ENCODE measurements at regions not wholly inside any gene's neighbourhood (a gene's known extent, or its start where the extent isn't known, plus 50 kb on each side); places are given as distances from the start of the nearest gene placed in this dataset.

DNA sequence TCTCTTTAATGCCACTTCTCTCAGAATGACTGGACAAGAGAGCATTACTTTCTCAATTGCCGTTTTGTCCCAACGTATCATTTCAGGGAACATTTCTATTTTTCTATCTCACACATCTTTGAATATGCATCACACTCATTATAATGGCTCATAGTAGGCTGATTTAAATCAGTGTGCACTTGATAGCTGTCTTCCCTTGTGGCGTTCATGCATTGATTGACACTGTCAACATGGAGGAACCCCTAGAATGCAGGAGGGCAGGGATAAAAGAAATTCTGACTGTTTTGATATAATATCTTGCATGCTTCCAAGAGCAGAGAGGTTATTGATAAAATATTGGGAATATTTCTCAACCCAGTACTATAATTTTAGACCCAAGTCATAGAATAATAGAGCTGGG is 1528.9 kb upstream of the FLRT2 start:
- DNase-seq (ENCODE audit: low read depth): no peak

DNA sequence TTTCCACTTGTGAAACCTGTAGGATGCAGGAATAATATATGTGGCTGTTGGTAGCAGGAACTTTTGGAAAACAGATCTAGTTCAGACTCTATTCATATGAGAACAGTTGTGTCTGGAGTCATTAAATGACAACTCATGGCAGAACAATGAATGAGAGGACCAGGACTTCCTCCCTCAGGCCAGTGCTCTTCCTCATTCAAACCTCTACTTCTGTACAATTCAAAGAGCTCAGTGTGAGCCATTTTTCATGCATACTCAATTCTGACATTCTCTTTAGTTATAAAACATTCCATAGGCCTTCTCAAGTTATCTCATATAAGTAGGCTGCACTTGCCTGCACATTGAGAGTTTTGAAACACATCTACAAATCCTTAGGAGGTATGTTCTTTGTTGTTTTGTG is 1526.6 kb upstream of the FLRT2 start:
- no peak for DNase-seq (ENCODE audit: low read depth)

DNA sequence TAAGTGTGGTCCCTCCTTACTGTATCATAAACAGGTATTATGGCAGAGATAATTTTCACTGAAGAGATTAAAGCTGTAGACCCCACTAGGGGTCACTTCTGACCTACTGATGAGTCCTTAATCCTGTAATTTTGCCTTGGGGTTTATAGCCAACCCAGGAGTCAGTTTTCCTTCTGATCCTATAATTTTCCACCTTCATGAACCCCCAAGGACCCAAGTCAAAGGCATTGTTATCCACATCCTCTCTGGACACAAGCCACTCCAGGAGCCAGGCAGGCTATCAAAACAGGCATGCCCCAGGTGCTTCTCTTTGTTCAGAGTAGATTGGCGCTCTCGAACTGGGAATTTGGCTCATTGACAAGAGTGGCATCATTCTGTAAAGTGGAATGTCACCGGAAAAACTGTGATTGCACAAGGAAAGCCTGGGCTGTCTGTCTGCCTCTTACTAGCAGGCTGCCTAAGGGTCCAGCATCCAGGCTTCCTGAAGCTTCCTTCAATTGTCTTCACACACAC is 1523.2 kb upstream of the FLRT2 start:
- DNase-seq (ENCODE audit: low read depth): no peak

DNA sequence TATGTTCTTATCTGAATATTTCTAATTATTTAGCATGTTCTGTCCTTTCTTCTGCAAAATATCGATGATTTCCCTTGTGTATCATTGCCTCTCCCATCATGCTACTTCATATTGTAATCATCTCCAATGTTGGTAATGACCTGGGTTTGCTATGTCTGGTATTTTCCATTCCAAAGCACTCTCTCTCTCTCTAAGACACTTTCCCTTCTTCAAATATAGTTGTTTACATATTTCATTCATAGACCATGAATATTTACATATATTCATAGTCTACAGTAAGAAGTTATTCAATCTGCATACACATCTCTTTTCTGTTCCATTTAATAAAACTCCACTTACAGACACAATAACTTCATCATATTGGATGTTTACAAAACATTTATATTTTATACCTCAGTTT is 1516.5 kb upstream of the FLRT2 start:
- DNase-seq (ENCODE audit: low read depth): no peak

DNA sequence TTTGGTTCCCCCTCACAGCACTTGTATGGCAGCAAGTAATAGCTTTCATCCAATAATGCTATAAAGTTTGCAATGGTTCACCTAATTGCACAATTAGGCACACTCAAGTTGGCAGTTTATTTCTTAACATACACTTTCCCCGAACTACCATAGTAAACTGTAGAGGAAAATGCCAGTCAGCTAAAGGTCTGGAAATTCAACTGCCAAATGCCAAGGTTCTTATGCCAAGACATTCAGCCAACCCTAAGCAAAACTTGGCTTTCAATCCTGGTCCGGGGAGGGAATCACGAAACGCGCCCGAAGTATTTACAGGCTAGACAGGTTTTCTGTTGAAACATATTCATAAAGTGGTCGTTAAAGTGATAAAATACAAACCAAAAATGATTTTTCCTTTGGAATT is 1512.4 kb upstream of the FLRT2 start:
- DNase-seq (ENCODE audit: low read depth): no peak

DNA sequence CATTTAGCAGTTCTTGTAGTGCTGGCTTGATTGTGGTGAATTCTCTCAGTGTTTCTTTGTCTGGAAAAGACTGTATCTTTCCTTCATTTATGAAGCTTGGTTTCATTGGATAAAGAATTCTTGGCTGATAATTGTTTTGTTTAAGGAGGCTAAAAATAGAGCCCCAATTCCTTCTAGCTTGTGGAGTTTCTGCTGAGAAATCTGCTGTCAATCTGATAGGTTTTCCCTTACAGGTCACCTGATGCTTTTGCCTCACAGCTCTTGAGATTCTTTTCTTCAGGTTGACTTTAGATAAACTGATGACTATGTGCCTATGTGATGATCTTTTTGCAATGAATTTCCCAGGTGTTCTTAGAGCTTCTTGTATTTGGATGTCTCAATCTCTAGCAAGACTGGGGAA is 1508.5 kb upstream of the FLRT2 start:
- DNase-seq (ENCODE audit: low read depth): no peak

DNA sequence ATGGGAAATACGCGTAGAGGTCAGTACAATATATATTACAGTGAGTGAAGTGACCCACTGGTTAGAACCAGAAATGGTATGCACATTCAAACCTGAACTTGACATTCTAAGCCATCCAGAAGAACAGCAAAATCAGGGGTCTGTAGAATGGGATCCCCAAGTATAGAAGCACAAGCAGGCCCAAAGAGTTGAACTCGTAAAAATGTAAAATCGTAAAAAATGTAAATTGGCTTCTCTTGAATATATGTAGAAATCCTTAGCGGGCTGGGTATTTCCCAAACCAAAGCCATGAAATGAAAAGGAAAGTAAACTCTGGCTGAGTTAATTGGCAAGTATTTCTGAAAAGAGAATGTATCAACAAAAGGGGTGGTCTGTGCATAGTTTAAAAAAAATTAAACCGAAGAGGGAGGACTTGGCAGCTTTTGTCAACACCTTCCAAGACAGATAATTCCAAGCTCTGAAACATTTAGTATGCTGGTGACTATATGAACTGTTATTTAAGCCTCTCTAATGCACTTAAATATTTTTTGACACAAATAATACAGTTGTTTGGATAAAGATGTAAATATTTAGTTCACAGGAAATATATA is 1505.6 kb upstream of the FLRT2 start:
- no peak for DNase-seq (ENCODE audit: low read depth)

DNA sequence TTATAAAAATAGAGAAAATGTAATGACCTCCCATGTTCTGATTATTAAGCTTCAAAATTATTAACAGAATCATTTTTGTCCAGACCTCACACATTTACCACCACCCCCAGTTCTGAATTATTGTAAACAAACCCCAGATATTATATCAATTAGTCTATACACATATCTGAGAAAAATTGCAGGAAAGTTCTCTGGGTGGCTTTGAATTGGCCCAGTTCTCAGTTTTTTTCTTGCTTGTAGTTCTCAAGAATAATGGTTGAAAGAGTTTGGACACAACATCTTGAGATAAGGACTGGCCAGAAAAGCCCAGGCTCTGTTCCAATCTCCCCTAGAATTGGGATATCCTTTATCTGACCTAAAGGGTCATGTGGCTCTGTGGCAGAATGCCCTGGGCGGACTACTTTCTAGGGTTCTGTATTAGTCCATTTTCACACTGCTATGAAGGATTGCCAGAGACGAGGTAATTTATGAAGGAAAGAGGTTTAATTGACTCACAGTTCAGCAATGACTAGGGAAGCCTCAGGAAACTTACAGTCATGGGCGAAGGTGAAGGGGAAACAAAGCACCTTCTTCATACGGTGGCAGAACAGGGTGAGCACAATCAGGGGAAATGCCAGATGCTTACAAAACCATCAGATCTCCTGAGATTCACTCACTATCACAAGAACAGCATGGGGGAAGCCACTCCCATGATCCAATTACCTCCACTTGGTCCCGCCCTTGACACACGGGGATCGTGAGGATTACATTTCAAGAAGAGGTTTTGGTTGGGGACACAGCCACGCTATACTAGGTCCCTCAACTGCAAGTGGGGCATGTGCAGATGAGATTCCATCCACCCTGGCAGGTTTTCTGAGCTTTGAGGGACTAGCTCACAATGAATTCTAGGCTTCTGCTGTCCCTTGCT is 1504.6 kb upstream of the FLRT2 start:
- no peak for DNase-seq (ENCODE audit: low read depth)

DNA sequence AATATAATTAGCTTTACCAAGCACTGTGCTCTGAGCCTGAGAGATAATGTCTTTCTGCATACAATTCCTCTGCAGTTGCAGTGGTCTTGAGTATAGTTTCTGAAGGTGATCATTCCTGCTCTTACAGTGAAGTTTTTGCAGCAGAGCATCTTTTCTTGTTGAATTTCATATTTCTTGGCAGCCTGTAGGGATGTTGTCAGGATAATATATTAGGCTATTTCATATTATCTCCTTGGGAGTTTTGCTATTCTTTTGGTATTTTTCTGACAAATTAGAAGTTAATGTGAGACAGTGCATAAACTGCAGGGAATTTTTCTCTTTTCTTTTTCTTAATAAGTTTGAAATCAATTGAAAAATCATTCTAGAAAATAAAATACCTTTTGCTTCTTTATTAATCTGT is 1502.6 kb upstream of the FLRT2 start:
- DNase-seq (ENCODE audit: low read depth): no peak

DNA sequence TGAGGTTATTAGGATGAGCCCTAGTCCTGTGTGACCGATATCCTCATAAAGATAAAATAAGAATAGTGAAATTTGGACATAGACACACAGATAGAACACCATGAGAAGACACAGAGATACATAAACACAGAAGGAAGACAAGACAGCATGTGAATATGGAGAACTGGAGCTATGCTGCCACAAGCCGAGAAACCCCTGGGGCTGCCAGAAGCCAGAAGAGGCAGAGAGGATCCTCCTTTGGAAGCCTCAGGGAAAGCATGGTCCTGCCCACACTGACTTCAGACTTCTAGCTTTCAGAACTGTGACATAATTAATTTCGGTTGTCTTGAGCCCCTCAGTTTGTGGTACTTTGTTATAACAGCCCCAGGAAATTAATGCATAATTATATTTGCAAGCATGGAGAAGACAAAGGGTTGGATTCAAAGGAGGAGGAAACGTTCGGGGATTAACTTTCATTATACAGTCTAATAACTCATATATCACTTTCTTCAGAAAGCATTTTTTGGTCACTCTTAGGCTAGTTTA is 1501.8 kb upstream of the FLRT2 start:
- DNase-seq (ENCODE audit: low read depth): no peak

DNA sequence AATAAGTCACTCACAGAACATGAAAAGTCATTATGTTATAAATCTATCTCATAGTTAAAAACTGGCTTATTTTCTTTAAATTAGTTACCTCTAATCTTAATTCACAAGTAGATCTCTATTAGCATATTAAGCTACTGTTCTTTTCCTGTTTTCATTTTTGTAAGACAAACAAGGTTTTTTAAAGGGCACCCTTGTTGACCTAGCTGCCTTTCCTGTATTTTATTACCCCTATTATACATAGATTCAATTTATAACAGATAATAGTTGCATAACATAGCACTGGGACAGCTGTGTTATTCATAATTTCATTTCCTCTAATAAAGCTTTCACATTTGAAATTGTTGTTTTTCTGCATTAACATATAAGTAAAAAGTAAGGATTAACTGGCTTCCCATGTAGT is 1500.7 kb upstream of the FLRT2 start:
- DNase-seq (ENCODE audit: low read depth): no peak

DNA sequence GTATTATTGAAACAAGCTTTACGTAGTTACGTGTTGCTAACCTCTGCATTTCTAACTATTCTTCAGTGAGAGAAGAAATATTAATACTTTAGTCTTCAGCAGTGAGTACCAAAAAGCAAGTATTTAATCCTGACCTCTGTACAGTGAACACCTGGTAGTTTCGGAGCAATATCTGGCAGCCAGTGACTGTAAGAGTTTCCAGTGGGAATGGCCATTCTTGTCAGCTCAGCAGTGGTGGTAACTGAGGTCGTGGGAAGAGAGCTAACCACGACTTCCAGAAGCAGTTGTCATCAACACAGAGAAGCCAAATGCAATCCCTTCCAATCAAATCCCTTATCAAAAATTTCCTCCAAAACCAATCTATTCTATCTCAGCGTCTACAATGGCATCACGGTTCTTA is 1500.2 kb upstream of the FLRT2 start:
- no peak for DNase-seq (ENCODE audit: low read depth)

DNA sequence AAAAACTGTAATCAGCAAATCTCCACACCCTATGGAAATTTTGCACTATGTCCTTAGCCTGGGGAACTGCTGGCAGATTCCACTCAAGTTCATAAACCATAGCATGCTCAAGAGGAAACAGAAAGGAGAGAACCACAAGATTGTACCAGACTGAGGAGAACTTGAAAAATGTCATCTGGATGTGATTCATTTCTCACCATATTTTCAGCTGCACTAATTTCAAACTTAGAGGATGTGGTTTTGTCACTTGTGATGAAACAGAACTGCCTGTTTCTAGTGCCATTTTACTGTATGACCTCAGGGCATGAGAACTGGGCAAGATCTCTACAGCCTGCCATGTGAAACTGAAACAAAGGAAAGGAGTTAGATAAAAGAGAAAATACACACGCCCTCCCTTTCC is 1493.1 kb upstream of the FLRT2 start:
- DNase-seq (ENCODE audit: low read depth): no peak

DNA sequence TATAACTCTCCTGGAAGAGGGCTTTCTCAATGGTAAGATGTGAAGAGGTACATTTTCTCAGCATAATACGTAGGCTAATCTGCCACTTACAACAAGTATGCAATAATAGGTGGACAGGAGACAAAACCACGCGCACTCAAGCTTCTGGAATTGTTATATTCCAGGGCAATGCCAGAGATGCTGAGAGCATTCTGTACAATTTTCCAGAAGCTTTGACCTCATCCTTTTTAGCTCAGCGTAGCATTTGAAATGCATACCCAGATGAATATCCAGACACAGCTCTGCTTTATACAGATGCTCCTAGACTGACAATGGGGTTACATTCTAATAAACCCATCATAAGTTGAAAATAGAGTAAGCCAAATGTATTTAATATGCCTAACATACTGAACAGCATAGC is 1492.4 kb upstream of the FLRT2 start:
- no peak for DNase-seq (ENCODE audit: low read depth)

DNA sequence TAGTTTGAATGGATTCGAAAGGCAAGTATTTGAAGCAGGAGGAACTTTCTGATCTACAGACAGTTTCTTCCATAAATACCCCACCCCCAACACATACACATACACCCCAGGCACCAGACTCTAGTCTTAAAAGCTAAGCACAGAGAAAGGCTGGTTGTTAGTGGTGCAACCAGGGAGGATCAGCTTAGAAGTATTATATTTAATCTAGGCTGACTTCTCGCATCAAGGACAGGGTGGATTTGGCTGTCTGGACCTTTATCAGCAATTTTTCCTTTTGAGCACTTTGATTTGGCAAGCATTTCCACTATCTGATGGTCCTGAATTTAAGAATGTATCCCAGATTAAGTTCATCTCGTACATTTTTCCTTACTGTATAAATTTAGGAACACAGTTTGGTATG is 1489.8 kb upstream of the FLRT2 start:
- no peak for DNase-seq (ENCODE audit: low read depth)

DNA sequence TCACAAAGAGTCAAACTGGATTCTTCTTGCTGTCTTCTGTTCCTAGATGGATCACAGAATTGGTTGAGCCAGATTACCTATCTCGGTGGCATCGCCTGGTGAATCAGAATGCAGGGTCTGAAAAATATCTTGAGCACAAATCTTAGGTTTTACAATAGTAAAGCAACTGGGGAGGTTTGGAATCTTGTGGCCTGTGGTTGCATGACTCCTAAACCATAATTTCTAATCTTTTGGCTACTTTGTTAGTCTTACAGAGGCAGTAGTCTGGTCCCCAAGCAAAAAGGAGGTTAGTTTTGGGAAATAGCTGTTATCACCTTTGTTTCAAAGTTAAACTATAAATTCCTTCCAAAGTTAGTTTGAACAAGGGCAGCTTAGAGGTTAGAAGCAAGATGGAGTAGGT is 1488.5 kb upstream of the FLRT2 start:
- DNase-seq (ENCODE audit: low read depth): no peak

DNA sequence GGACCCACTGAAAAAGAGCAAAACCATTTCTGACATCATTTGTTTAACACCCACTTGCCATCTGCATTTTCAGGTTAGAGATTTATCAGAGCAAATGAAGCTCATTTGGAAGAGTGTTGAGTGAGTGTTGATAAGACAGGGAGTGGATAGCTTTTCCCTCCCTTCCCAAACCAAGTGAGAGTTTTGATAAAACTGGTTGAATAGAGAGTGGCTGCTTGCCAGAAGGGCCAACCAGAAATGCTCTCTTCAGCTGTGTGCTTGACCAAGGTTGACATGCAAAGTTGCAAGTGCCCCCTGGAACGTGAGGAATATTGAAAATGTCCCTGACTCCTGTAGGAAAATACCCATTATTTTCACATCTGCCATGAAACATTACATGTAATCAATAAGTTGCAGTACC is 1487.0 kb upstream of the FLRT2 start:
- no peak for DNase-seq (ENCODE audit: low read depth)

DNA sequence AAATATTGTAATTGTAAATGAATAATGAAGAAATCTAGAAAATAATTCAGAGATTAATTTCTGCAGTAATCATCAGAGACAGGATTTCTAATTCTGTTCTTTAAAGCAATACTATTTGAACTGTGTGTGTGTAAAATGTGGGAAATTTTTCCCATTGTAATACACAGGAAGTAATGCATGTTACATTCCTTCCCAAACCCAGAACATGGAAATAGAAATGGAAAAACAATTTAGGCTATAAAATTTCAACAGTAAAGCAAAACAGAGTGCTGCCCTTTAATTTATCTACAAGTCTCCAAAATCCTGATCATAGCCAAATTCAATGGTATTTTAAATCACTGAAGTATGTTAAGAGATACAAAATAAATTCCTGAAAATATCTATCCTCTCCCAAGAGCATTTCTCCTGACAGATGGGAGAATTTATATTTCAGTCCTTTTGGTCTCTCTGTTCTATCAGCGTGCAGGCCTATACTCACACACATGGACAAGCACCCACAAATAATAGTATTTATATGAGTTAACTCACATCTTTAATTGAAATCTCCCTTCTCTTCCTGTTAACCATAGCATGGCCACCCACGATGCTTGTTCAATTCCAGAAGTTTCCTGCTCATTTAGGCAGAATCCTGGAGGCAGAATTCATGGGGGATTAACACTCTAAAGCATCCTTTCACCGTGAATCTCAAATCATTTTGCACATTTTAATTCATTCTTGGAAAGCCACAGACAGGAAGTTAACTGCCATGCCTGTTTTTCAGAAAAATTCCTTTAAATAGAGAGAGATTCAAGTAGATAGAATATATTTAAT is 1465.4 kb upstream of the FLRT2 start:
- no peak for DNase-seq (ENCODE audit: low read depth)

DNA sequence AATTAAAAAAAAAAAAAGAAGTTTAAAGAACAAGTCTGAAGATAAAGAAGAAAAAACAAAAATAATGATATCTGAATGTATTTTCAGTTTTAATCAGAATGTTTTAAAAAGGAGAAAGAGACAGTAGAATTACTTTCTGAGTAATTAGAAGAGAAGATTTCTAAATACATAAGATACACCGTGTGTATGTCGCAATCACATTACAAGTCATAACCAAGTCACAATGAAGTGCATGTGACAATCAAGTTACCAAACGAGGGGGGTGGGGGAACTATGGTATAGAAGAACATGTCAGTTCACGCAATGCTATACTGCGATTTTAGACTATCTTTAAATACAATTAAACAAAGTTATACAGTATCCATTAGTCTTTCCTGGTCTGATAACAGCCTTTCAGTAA is 1464.1 kb upstream of the FLRT2 start:
- no peak for DNase-seq (ENCODE audit: low read depth)

DNA sequence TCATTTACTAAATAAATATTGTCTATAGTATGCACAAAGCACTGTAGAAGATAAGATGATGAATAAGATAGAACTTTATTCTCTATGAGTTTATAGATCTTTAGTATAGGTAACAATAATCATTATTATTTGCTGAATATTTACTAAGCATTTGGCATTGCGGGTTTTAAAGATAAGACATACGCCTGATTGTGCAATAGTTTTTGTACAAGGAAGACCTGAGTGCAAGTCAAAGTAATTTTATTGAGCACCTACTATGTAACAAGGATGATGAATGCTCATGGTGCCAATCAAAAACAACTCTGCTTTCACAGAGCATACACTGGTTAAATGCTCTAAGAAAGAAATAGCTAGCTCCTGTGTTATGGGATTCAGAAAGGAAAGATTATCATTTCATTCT is 1461.7 kb upstream of the FLRT2 start:
- no peak for DNase-seq (ENCODE audit: low read depth)

DNA sequence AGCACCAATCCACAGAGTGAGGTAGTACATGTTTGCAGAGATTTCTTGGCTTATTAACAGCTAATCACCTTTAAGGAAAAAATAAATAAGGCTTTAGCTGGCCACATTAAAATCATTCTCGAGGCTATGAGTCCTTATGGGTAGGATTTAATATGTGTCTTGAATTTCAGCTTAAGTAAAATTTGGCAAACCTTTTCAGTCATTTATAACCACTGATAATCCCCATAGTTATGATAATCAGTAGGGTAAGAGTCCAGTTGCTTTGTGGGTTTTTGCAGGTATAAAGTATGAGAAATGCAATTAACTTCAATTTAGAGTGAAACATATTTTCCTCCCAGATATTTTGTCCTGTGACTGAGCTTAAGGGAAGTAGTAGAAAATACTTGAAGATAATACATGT is 1458.9 kb upstream of the FLRT2 start:
- no peak for DNase-seq (ENCODE audit: low read depth)

DNA sequence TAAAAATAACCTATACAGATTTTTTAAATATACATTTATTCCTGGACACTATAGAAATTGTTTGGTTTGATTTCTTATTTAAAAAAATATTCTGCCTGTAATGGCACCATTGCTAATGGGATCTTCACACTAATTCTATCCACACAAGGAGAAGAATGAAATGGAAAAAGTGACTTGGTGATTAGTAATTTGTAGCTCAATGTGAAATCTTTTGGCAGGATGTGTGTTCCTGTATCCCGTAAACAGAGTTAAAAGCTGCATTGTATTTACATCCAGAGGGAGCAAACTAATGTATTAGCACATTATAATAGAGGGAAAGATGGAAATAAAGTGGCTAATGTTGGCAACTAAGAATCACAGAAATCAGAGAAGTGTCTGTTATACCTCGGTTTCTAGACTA is 1455.3 kb upstream of the FLRT2 start:
- DNase-seq (ENCODE audit: low read depth): no peak

DNA sequence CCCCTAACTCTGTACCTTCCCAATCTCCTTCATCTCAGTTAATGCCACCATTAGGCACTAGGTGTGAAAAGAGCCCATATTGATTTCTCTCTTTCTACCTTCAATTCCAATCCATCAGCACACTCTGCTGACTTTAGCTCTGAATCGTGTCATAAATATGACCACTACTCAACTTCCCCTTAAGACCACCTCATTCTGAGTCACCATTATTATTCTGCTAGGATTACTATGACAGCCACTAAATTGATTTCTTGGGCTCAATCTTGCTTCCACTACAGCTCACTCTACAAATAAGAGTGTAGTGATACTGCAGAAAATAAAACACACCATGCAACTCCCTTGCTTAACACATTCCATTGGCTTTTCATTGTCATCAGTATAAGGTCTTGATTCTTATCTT is 1449.0 kb upstream of the FLRT2 start:
- DNase-seq (ENCODE audit: low read depth): no peak

All from T follicular helper cell (primary cell).